IgD-negative memory B cell (primary cell): ENCODE measurements at regions not wholly inside any gene's neighbourhood (a gene's known extent, or its start where the extent isn't known, plus 50 kb on each side); places are given as distances from the start of the nearest gene placed in this dataset.

Experiments
- H3K27ac Mint-ChIP-seq, 3 donors: one replicate each; pipeline ENCODE4 v1.8.0; 2020 to 2022; ENCODE audit warnings: mild to moderate bottlenecking in 3 of 3, mixed read lengths in 3 of 3, moderate library complexity in 1 of 3
- H3K27me3 Mint-ChIP-seq: one replicate; pipeline ENCODE4 v1.8.0; 2021; ENCODE audit warnings: mixed read lengths
- H3K36me3 Mint-ChIP-seq: one replicate; pipeline ENCODE4 v1.8.0; 2020; ENCODE audit warnings: mild to moderate bottlenecking, mixed read lengths
- H3K4me1 Mint-ChIP-seq, 3 donors: one replicate each; pipeline ENCODE4 v1.8.0; 2020 to 2022; ENCODE audit warnings: mixed read lengths in 3 of 3, mild to moderate bottlenecking in 1 of 3
- H3K4me3 Mint-ChIP-seq, 4 donors: one replicate each; pipeline ENCODE4 v1.8.0; 2020 to 2022; ENCODE audit warnings: mild to moderate bottlenecking in 4 of 4, mixed read lengths in 4 of 4, moderate library complexity in 3 of 4
- H3K9me3 Mint-ChIP-seq, 3 donors: one replicate each; pipeline ENCODE4 v1.8.0; 2020 to 2021; ENCODE audit warnings: mixed read lengths in 3 of 3, mild to moderate bottlenecking in 1 of 3

DNA sequence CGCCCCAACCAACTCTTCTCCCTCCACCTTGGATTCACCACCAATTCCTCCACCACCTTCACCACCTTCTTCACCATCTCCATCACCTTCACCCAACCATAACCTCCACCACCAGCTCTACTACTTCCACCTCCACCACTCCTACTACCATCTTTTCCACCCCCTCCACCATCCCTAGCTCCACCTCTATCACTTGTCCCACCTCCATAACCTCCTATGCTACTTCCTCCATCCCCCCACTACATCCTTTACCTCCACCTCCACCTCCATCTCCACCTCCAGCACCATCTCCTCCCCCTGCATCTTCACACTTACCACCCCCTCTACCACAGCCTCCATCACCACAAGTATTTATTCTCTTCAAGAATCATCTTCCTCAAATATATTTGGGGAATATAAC lies 254.9 kb upstream of the EGLN3 start:
- no peak overlapping the region for H3K27ac Mint-ChIP-seq
- H3K36me3 Mint-ChIP-seq = peaks cover 4% of the 10 kb centered on the region
- peaks cover 0 to 1% (median 0%) of the 10 kb centered on the region in 3 donors for H3K4me1 Mint-ChIP-seq
- peaks cover 0 to 3% (median 1%) of the 10 kb centered on the region in 3 donors for H3K9me3 Mint-ChIP-seq
- no peak overlapping the region for H3K4me3 Mint-ChIP-seq
- H3K27me3 Mint-ChIP-seq = peaks cover 5% of the 10 kb centered on the region

DNA sequence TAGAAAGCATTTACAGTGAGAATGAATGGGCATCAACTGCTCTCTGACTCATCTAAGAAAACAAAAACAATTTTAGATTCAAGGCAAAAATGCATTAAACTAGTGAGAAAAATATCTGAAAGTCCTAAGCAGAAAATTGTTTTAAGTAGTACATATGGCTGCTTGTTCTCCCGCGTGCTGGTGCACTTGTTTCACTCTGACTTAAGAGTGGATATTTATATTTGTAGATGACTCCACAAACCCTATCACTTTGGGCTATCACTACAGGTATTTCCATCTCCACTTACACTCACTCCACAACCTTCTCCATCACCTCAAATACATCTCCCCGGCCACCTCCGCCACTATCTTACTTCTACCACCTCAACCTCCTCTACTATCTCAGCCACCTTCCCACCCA lies 253.9 kb upstream of the EGLN3 start:
- Mint-ChIP-seq H3K27ac (no peak overlapping the region), H3K9me3 (peaks cover 0 to 3% (median 1%) of the 10 kb centered on the region in 3 donors), H3K27me3 (peaks cover 3% of the 10 kb centered on the region), H3K4me3 (no peak overlapping the region), H3K36me3 (peaks cover 3% of the 10 kb centered on the region), H3K4me1 (peaks cover 0 to 1% (median 0%) of the 10 kb centered on the region in 3 donors)

- Mint-ChIP-seq H3K27ac (no peak overlapping the region), H3K4me3 (no peak overlapping the region), H3K27me3 (peaks cover 2% of the 10 kb centered on the region), H3K4me1 (peaks cover 0 to 1% (median 0%) of the 10 kb centered on the region in 3 donors), H3K36me3 (peaks cover 2% of the 10 kb centered on the region), H3K9me3 (peaks cover 0 to 3% (median 1%) of the 10 kb centered on the region in 3 donors)
These were observed 252.4 kb upstream of the EGLN3 start for GRCh38 chr14:34203251-34203722.

GRCh38 chr14:34201909-34202637 lies 251.2 kb upstream of the EGLN3 start:
- no peak overlapping the region for H3K27ac Mint-ChIP-seq
- no peak overlapping the region for H3K4me3 Mint-ChIP-seq
- peaks cover 2% of the 10 kb centered on the region for H3K36me3 Mint-ChIP-seq
- peaks cover 0 to 3% (median 1%) of the 10 kb centered on the region in 3 donors for H3K9me3 Mint-ChIP-seq
- H3K4me1 Mint-ChIP-seq = peaks cover 0 to 1% (median 0%) of the 10 kb centered on the region in 3 donors
- no peaks in the 10 kb centered on the region for H3K27me3 Mint-ChIP-seq

DNA sequence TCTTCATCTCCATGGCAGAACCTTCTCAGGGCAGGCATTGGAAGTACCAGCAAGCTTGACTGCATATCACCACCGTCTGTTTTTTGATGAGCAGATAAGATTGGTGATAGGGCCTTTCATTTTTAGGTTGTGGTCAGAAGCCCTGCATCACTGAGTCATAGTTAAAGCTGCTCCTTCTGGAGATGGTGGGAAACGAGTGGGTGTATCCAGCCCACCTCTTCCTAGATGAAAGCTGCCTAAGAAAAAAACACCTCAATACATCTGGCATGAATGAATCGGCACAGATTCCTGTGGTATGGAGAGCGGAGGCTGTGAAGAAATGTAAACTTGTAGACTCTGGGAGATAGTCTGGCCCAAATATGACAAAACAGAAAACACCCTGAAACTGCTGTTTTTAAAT lies 248.7 kb upstream of the EGLN3 start:
- Mint-ChIP-seq H3K27me3 (peaks cover 2% of the 10 kb centered on the region), H3K9me3 (peaks cover 0 to 5% (median 2%) of the 10 kb centered on the region in 3 donors), H3K27ac (no peak overlapping the region), H3K4me3 (no peak overlapping the region), H3K4me1 (peaks cover 0 to 1% (median 0%) of the 10 kb centered on the region in 3 donors), H3K36me3 (peaks cover 2% of the 10 kb centered on the region)

GRCh38 chr14:34198096-34198495 lies 247.2 kb upstream of the EGLN3 start:
- H3K4me1 Mint-ChIP-seq = no peaks in the 10 kb centered on the region
- H3K9me3 Mint-ChIP-seq = peaks cover 0 to 9% (median 4%) of the 10 kb centered on the region in 3 donors
- H3K27ac Mint-ChIP-seq = no peak overlapping the region
- H3K36me3 Mint-ChIP-seq = no peaks in the 10 kb centered on the region
- no peak overlapping the region for H3K4me3 Mint-ChIP-seq
- H3K27me3 Mint-ChIP-seq = peaks cover 2% of the 10 kb centered on the region

DNA sequence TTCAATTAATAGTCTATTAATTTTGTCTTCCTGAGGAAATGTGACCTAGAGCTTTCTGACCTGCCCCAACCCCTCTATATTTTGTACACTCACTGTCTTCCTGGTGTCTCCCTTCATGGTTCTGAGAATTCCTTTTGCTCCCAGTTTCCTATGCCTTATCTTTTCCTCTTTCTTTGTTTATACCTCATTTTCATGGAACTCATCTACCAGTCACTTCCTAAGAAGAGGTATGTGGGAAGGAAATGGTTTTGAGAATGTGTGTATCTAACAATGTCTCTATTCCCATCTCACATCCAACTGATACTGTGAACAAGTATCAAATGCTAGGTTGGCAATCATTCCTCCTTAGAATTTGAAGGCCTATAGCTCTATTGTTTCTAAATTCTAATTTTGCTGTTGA lies 245.1 kb upstream of the EGLN3 start:
- Mint-ChIP-seq H3K36me3 (no peaks in the 10 kb centered on the region), H3K9me3 (peaks cover 0 to 9% (median 6%) of the 10 kb centered on the region in 3 donors), H3K27me3 (peaks cover 2% of the 10 kb centered on the region), H3K4me3 (no peak overlapping the region), H3K4me1 (no peaks in the 10 kb centered on the region), H3K27ac (no peak overlapping the region)

DNA sequence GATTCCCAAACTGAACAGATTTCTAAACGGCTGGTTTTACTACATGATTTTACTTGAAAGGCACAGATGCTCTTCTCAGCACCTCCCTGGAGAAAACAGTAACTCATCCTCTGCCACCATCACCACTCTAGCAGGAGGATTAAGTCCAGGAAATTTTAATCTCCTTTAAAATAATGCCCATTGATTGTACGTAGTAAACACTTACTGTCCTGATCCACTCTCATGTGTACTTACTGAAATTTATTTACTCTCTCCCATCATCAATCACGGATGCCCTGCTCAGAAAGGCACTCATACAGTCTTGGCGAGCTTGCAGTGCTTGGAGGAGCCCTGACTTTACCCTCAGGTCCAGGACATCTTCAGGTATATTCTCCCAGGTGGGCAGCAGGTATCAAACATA lies 239.8 kb upstream of the EGLN3 start:
- no peak overlapping the region for H3K27ac Mint-ChIP-seq
- peaks cover 0 to 6% (median 5%) of the 10 kb centered on the region in 3 donors for H3K9me3 Mint-ChIP-seq
- no peaks in the 10 kb centered on the region for H3K36me3 Mint-ChIP-seq
- H3K4me3 Mint-ChIP-seq = no peak overlapping the region
- no peaks in the 10 kb centered on the region for H3K4me1 Mint-ChIP-seq
- H3K27me3 Mint-ChIP-seq = no peaks in the 10 kb centered on the region

GRCh38 chr14:34189866-34190265 lies 239.0 kb upstream of the EGLN3 start:
- H3K27ac Mint-ChIP-seq = no peak overlapping the region
- H3K4me1 Mint-ChIP-seq = no peaks in the 10 kb centered on the region
- H3K27me3 Mint-ChIP-seq = no peaks in the 10 kb centered on the region
- H3K36me3 Mint-ChIP-seq = no peaks in the 10 kb centered on the region
- no peak overlapping the region for H3K4me3 Mint-ChIP-seq
- H3K9me3 Mint-ChIP-seq = peaks cover 0 to 6% (median 4%) of the 10 kb centered on the region in 3 donors

DNA sequence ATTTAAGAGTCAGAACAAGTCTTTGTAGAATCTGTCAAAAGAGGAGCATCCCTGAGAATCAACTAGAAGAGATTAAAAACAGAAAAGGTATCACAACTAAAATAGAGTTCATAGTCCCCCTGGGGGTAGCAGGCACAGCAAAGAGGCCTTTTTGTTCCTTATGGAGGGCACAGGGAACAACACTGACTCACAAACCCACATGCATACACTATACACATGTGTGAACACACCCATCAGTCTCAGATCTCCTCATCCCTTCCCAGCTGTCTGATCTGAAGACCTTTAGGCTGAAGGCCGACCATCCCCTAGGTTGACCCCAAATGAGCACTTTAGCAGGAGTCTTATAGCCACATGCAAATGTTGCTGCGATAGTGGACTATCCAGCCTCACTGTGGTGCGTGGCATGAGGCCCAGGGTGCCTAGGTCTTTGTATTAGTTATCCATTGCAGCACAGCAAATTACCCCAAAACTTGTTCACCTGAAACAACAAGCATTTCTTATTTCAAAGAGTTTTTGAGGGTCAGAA lies 236.7 kb upstream of the EGLN3 start:
- H3K4me1 Mint-ChIP-seq = no peaks in the 10 kb centered on the region
- H3K36me3 Mint-ChIP-seq = no peaks in the 10 kb centered on the region
- H3K27ac Mint-ChIP-seq = no peak overlapping the region
- no peak overlapping the region for H3K4me3 Mint-ChIP-seq
- no peaks in the 10 kb centered on the region for H3K27me3 Mint-ChIP-seq
- H3K9me3 Mint-ChIP-seq = peaks cover 0 to 2% (median 0%) of the 10 kb centered on the region in 3 donors

DNA sequence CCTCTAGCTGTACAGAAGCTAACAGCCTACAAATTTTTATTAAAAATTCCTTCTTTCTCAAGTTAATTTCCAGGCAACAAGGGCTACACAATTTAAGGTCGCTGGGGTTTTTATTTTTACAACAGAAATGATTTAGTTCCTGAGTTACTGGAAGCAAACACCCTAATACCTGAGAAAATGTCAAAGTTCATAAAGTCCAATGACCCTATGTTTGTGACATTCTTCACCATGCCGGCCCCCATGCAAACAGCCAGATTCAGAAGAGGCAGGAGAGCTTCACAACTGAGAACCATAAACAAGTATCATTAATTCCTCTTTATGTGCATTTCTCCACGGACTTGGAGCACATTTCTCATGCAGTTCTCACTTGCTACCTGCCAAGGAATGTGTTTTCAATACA lies 236.2 kb upstream of the EGLN3 start:
- Mint-ChIP-seq H3K36me3 (no peaks in the 10 kb centered on the region), H3K27ac (no peak overlapping the region), H3K9me3 (no peaks in the 10 kb centered on the region), H3K4me3 (no peak overlapping the region), H3K27me3 (no peaks in the 10 kb centered on the region), H3K4me1 (no peaks in the 10 kb centered on the region)

DNA sequence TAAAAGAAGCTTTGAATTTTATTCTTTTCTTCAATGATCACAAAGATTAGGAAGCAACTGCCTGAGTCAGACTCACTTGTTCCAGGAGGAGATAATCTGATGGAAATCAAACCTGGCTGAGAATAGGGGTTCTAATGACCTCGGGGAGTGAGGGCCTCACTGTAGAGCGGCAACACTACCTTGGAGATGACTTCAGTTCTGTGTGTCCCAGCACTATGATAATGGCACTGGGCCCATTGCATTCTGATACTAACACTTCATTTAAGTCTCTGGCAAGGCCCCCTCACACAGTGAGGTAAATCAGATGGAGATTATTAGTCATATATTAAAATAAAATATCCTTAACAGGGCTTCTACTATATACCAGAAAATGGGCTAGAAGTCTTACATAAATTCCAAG lies 233.3 kb upstream of the EGLN3 start:
- H3K36me3 Mint-ChIP-seq = no peaks in the 10 kb centered on the region
- no peaks in the 10 kb centered on the region for H3K4me1 Mint-ChIP-seq
- no peak overlapping the region for H3K27ac Mint-ChIP-seq
- H3K4me3 Mint-ChIP-seq = no peak overlapping the region
- H3K27me3 Mint-ChIP-seq = no peaks in the 10 kb centered on the region
- no peaks in the 10 kb centered on the region for H3K9me3 Mint-ChIP-seq

DNA sequence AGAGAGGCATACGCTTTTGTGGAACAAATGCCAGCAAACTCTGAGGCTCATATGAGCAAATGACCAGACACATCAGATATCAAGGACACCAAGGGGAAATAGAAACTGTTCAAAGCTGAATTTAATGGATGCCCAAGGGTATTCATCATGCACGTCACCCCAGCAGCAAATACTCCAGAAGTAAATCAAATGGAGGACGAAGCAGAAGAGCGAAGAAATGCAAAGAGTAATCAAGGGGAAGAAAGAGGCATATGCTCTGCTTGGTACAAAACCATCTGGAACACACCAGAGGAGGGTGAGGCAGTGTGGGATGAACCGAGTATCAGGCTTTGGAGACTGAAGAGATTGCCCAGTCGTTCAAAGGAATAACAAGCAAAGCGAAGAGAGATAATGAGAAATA lies 232.6 kb upstream of the EGLN3 start:
- H3K27me3 Mint-ChIP-seq = no peaks in the 10 kb centered on the region
- no peaks in the 10 kb centered on the region for H3K9me3 Mint-ChIP-seq
- no peaks in the 10 kb centered on the region for H3K4me1 Mint-ChIP-seq
- H3K27ac Mint-ChIP-seq = no peak overlapping the region
- no peaks in the 10 kb centered on the region for H3K36me3 Mint-ChIP-seq
- H3K4me3 Mint-ChIP-seq = no peak overlapping the region

DNA sequence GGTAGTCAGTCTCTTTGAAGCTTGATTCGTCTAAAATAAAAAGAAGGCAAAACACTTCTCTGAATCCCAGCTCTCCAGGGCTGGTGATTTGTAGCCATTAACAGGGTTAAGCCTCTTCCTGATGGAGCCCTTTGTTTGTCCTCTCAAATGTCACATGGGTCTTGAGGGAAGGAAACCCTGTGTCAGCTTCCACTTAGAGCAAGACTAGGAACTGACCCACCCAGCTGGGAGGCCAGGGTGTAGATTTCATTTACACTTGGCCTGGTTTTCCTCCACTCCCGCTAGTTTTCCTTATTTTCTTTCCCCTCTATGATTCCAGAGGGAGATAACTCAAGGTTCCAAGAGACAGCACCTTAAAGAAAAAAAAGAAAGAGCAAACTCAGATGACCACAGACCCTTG lies 230.5 kb upstream of the EGLN3 start:
- Mint-ChIP-seq H3K4me1 (no peaks in the 10 kb centered on the region), H3K27ac (no peak overlapping the region)

GRCh38 chr14:34180869-34181268 lies 230.0 kb upstream of the EGLN3 start:
- Mint-ChIP-seq H3K4me3 (no peak overlapping the region), H3K27me3 (no peaks in the 10 kb centered on the region), H3K9me3 (no peaks in the 10 kb centered on the region), H3K27ac (no peak overlapping the region), H3K4me1 (peaks cover 0 to under 1% (median 0%) of the 10 kb centered on the region in 3 donors), H3K36me3 (peaks cover 1% of the 10 kb centered on the region)

More for the DNA sequence above, 230.5 kb upstream of the EGLN3 start:
- H3K27me3 Mint-ChIP-seq = no peaks in the 10 kb centered on the region
- no peak overlapping the region for H3K4me3 Mint-ChIP-seq
- H3K36me3 Mint-ChIP-seq = peaks cover 1% of the 10 kb centered on the region
- no peaks in the 10 kb centered on the region for H3K9me3 Mint-ChIP-seq

DNA sequence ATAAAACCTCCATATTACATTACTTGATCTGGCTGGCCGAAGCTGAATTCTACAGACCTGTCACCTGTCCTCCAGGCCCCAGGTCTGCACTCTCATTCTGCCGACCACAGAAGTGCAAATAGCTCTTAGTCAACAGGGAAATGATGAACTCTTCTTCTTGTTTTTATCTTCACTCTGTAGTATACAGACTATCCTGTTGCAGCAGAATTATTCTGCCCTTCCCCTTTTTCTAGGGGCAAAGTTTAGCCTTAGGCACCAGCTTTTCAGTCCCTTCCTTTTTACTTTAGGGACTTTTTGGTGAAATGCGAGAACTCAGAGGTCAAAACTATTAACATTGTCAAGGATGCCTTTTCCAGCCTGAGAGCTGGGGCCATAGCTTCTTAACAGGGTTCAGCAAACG lies 229.6 kb upstream of the EGLN3 start:
- H3K4me1 Mint-ChIP-seq = peaks cover 0 to 5% (median 3%) of the 10 kb centered on the region in 3 donors
- no peak overlapping the region for H3K27ac Mint-ChIP-seq
- no peaks in the 10 kb centered on the region for H3K27me3 Mint-ChIP-seq
- H3K4me3 Mint-ChIP-seq = no peak overlapping the region
- H3K36me3 Mint-ChIP-seq = peaks cover 1% of the 10 kb centered on the region
- no peaks in the 10 kb centered on the region for H3K9me3 Mint-ChIP-seq
